GM18508 (cell line): ENCODE measurements at regions not wholly inside any gene's neighbourhood (a gene's known extent, or its start where the extent isn't known, plus 50 kb on each side); places are given as distances from the start of the nearest gene placed in this dataset.

ENCODE experiments used
- ATAC-seq: cut with Tn5 transposase; IDR thresholded peaks from one replicate; pipeline ENCODE4 v1.9.1; 2021; ENCODE audit warnings: moderate number of reproducible peaks; ENCODE audit not compliant: insufficient read depth, unreplicated experiment

DNA sequence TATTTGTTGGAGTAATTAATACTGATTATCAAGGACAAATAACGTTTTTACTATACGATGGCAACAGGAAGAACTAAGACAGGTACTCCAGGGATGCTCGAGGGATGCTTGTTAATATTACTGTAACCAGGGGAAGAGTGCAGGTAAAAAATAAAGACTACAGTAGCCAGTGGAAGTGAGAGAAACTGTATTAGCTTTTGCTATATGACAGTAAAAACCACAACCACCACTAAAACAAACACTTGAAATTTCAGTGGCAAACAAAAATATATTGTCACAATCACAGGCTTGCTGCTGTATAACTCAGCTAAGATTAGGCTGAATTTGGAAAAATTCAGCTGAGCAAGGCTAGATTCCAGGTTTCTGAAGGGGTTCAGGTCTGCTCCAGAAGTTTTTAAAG lies 812.6 kb upstream of the ADGRL4 start:
- ATAC-seq = no peak

DNA sequence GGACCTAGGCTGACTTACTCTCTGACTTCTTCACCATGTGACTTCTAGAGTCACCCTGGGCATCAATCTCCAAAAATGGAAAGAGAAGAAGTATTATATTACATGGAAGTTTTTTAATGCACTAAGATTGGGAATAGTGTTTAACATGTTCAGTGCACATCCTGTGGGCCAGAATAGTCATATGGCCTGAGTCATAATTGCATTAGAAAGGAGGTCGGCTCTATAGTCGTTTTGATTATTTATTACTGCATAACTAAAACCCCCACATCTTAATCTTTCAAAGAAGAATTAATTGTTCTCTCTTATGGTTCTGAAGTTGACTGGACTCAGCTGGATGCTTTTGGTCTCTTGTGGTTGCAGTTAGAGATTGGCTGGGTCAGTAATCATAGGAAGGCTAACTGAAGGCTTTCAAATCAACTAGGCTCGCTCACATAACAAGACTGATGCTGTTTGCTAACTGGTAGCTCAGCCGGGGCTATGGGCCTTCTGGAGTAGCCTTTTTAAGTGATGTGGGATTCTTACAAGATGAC lies 810.6 kb upstream of the ADGRL4 start:
- no peak for ATAC-seq

DNA sequence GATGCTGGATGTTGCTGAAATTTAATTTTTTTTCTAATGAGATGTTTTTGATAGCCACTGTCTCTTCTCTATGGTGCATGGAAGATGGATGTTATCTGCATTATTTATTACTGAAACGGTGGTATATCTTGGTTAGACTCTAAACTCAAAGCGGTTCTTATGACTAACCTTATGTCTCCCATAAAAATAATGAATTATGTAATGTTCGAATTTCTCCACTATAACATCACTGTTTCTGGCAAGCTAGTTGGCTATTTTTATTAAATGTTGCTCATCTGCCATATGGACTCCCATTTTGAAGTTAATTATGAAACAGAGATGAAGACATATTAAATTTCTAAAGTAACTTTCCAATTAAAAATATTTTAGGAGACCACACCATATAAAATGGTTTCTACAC lies 808.6 kb upstream of the ADGRL4 start:
- no peak for ATAC-seq

GRCh38 chr1:79811173-79811572 lies 804.6 kb upstream of the ADGRL4 start:
- ATAC-seq = no peak

DNA sequence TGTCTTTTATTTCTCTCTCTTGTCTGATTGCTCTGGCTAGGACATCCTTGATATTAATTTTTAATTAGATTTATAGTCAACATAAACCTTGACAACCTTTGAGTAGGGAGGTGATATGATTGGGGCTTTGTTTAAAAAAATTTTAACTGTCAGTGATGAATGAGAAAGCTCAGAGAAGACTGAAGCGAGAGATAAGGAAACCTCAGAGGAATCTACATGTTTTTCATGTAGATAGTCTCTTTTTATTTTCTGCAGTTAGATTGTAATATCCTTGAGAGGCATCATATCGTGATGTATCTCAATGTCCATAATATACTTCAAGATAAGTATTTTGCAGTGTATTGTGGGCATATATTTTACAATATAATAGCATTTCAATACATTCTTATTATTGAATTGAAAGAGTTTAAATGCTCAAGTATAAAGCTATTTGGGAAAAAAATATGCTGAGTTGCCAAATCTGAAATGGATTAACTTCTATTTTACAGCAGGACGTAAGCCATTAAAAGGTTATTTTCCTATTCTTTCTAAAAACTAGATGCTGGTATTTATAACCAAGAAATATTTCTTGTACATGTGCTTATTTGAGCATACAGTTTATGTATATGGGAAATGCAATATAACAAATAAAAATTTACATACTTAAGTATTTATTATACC lies 802.4 kb upstream of the ADGRL4 start:
- no peak for ATAC-seq

DNA sequence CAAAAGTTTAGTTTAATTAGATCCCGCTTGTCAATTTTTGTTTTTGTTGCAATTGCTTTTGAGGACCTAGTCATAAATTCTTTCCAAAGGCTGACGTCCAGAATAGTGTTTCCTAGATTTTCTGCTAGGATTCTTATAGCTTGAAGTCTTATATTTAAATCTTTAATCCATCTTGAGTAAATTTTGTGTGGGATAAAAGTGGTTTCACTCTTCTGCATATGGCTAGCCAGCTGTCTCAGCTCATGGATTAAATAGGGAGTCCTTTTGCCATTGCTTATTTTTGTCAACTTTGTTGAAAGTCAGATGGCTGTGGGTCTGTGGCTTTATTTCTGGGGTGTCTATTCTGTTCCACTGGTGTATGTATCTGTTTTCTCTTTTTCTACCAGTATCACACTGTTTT lies 801.3 kb upstream of the ADGRL4 start:
- ATAC-seq = no peak

GRCh38 chr1:79797487-79797886 lies 791.0 kb upstream of the ADGRL4 start:
- no peak for ATAC-seq

DNA sequence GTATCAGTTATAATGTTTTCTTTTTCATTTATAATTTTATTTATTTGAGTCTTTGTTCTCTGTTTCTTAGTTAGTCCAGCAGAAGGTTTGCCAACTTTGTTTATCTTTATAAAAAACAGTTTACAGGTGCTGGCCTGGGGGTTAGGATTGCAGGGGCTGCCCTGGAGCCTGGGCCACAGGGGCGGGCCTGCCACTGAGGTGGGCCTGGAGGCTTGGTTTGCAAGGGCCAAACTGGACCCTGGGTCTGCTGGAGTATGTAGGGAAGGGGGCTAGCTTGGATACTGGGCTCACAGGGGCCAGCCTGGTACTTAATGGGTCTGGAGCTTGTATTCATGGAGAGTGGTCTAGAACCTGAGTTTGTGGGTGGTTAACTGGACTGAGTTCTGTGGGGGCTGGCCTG lies 789.9 kb upstream of the ADGRL4 start:
- no peak for ATAC-seq

DNA sequence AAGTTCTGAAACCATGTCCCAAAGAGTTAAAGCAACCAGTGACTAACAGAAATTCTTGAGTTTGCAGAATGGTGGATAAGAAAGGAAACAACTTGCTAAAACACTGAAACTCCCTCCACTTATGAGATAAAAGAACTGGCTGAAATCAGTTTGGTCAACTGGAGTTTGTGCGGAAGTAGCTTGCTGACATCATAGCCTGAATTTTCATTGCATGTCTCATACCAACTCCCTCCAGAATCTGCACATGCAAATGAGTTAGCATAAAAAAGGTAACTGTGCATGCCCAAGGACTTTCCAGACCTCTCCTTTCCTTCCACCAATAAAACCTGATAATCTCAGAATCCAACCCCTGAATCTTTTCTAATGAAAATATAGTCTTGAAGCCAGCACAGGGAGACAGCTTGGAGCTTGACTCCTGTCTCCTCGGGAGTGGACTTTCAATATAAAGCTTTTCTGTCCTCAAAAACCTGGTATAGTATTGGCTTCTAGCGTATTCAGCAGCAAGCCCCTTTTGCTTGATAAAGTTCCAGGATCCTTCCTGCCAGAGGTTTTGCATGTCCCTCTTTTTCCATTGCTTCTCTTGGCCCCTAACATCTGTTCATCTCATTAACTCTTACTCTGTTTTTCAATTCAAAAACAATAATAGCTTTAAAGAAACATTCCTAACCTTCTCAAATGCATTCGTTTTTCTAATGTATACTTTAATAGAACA lies 785.8 kb upstream of the ADGRL4 start:
- ATAC-seq = no peak

DNA sequence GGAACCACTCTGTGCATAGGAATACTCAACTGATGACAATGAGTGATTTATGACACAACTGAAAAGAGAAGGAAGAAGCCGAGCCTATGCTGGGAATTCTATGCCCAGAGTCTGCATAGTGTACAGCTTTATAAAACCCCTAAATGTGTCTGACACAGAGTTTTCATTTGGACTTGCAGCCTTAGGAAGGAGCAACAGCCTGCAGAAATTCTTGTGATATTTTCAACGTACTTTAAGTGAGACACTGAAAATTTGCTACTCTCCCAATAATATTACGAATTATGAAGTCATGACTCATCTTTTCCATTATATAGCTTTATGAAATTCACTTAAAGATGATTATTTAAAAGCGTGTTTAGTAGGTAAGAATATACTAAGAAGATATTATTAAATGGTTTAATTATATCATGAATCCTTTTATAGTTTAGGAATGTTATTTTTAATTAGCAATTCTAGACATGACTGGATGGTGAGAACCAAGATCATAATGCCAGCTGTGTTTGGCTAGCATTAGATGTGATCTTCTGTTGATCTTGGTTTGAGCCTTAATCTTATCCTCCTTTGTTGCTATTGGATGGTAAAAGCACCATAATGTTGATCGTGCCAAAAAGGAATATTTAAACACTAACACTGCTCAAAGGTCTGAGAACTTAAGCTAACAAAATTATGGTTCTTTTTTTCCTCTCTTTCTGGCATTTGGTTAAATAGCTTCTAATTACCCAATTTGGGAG lies 785.1 kb upstream of the ADGRL4 start:
- no peak for ATAC-seq

- ATAC-seq = no peak
Observed at GRCh38 chr1:79790950-79791349, 784.4 kb upstream of the ADGRL4 start.

DNA sequence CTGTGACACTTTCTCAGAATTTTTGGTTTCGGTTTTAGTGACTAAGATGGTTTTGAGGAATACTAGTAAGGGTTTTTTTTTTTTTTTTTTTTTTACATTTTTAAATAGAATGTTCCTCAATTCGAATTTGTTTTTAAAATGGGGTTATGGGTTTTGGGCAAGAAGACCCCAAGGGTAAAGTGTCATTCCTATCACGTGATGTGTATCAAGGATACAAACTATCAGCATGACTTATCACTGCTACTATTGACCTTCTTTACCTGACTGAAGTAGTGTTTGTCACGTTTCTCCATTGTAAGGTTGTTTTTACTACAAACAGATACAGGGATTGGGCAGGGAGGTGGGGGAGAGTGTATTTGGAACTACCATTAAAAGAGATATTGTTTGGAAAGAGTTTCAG lies 781.1 kb upstream of the ADGRL4 start:
- ATAC-seq = no peak

- no peak for ATAC-seq
Observed at GRCh38 chr1:79785964-79786363, 779.4 kb upstream of the ADGRL4 start.

- ATAC-seq = no peak
Observed at GRCh38 chr1:79785561-79785960, 779.0 kb upstream of the ADGRL4 start.

- ATAC-seq = no peak
Observed at GRCh38 chr1:79781261-79781660, 774.7 kb upstream of the ADGRL4 start.

DNA sequence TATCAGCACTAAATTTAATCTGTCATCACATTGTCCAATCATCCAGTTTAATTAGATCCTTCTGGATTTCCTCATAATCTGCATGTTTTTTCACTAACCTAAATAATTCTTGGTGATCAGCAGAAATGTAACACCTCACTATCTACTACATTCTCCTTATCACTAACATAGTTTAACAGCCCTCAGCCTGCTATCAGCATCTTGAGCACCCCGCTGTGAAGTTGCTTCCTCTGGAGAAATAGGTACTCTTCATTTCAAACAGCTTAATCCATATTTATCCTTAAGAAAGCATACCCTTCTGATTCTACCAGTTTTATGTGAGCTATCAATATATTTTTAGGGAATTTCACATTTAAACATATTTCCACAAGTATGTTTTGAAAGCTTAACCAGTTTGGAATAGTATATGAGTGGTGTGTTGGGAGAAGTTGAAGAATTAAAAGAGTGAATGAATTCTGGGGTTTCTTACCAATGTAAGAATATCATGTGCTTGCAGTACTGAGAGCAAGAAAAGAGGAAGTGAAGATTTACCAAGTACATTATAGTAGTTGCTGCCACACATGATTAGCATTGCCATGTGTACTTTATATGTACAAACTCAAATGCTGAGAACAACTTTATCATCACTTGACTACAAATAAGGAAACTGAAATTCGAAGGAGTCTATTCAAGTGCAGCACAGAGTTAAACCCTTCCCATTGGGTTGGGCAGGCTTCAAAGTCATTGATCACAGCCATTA lies 771.1 kb upstream of the ADGRL4 start:
- ATAC-seq = peak; percentile 100

DNA sequence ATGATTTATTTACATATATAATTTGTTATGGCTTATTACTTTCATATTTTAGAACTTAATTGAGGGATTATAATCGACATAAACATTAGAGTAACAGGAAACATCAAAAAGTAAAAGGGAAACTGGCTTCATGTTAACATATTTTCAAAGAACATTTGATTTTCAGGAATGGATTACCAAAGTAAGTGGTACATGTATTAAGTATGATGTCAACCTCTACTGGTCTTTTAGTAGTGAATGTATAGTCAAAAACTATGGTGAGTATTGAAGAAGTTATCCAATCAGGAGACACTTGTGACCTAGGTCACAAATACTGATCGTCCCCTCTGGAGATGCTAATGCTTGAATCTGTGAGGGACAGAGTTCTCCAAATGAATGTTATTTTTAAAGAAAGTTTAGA lies 768.9 kb upstream of the ADGRL4 start:
- ATAC-seq = no peak

DNA sequence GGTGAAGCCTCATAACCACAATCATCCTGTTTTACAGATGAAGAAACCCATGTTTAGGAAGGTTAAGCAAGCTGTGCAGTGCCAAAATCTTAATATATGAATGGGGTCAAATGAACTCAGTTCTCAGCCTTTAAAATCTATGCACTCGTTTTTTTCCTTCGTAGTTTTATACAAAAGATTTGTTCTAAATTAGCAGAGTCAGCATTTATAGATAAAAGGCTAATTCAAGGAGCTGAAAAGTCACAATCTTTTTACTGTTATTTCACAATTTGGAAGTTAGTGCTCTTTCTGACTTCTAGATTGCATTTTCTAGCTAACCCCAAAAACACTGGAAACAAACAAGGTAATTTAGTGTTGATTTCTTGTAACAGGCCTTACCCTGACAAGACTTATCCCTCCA lies 766.9 kb upstream of the ADGRL4 start:
- no peak for ATAC-seq

GRCh38 chr1:79762461-79762860 lies 755.9 kb upstream of the ADGRL4 start:
- no peak for ATAC-seq

DNA sequence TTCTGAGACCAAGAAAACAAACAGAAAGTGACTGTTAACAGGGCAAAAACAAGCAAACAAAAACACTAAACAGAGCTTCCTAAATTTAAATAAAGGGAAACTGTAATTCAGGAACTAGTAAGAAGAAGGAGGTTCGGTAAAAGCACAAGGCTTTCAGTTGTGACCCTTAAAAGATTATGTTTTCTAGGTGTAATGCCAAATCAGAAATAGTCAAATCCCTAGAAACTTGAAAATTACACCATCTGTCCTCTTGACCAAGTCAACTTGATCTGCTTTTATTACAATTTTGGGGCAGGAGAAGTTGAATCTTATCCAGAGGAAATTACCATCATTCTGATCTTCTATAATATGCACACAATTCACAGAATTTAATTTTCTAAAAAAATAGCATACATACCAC lies 754.0 kb upstream of the ADGRL4 start:
- no peak for ATAC-seq

- no peak for ATAC-seq
Observed at GRCh38 chr1:79749607-79750006, 743.1 kb upstream of the ADGRL4 start.
